ENCODE measurements at regions not wholly inside any gene's neighbourhood (a gene's known extent, or its start where the extent isn't known, plus 50 kb on each side); places are given as distances from the start of the nearest gene placed in this dataset.
A peak's percentile ranks its signal among the peaks of the same experiment; 100 is the strongest.

DNA sequence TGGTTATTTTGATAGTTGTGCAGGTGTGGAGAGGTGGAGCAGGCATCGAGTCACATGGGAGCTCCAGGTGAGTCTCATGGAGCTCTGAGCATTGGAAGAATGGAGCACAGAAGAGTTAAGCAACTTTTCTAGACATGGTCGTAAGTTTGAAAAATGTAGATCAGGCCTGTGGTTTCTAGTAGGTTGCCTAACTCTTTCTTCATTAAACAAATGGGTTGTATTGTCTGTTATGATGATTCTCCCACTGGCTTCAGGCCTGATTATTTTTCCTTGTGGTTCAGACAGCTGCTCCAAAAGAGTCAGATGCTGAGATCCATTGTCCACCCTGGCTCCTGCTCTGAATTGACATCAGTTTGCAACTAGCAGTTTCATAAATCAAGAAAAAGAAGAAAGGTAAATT is 80.3 kb upstream of the RPS23 start:
- TF ChIP-seq CTCF (IDR thresholded peaks at IDR 0.05), result no peak
- Histone ChIP-seq H3K9me3 (no peaks in the 10 kb centered on the region), H3K4me1 (peaks cover 0 to 48% (median 12%) of the 10 kb centered on the region in 4 donors), H3K36me3 (no peaks in the 10 kb centered on the region), H3K4me3 (no peak overlapping the region), H3K27ac (peak overlapping the region in 1 of 2 donors; percentile 55), H3K27me3 (no peaks in the 10 kb centered on the region)
- intact Hi-C loops (cut with DNase I; ENCODE audit: low total_unique reads), result loop anchor here (10.0 kb wide), 2 partner anchors 276 to 1206 kb away; no protein-coding TSS in a partner anchor
- DNase-seq, result no peak

DNA sequence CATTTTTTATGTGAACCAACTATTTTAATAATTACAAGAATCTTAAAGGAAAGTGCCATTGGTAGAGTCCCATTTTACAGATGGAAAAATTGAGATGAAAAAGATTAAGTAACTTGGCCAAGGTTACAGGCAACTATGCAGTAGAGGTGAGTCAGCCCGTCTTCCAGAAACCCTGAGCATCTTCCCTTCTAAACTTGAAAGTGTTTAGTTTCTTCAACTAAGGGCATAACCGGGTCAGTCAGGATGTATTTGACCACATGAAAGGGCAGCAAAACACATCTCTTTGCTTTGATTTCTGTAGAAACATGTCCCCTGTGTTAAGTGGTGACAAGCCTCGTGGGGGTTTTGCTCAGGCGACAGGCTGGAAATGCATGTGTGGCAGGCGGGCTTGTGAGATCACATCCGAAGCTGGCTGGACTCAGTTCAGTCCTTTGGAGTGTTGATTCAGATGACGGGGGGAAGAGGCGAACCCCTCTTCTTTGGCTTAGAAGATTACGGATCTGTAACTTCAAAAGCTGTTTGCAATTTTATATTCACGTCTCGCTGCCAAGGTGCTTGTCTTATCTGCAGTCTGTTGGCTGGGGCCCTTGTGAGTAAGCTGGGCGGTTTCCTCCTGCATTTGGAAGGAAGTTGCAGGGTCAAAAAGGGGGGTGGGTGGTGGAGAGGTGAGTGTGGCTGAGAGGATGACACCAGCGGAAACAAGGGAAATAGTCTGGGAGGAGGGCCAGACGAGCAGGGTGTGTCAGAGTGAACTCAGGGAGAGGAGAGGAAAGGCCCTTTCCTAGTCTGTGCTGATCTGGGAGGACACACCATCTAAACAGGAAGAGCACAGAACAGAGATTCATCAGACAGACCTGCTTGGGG is 78.9 kb upstream of the RPS23 start:
- Histone ChIP-seq H3K4me1 (peaks cover 0 to 46% (median 14%) of the 10 kb centered on the region in 4 donors), H3K27me3 (no peaks in the 10 kb centered on the region), H3K9me3 (no peaks in the 10 kb centered on the region), H3K27ac (peak overlapping the region; percentile 55 to 59), H3K36me3 (no peaks in the 10 kb centered on the region), H3K4me3 (no peak overlapping the region)
- TF ChIP-seq CTCF (IDR thresholded peaks at IDR 0.05), result no peak
- intact Hi-C loops (cut with DNase I; ENCODE audit: low total_unique reads), result loop anchor here (10.0 kb wide), 2 partner anchors 278 to 1208 kb away; no protein-coding TSS in a partner anchor
- peak; percentile 86 to 89 for DNase-seq

GRCh38 chr5:82356021-82356420 is 77.9 kb upstream of the RPS23 start:
- peak in 1 of 2 experiments; percentile 18 for TF ChIP-seq CTCF (IDR thresholded peaks at IDR 0.05)
- intact Hi-C loops (cut with DNase I; ENCODE audit: low total_unique reads), result loop anchor here (10.0 kb wide), 2 partner anchors 279 to 1209 kb away; no protein-coding TSS in a partner anchor
- Histone ChIP-seq H3K27me3 (no peaks in the 10 kb centered on the region), H3K27ac (peak overlapping the region; percentile 59 to 61), H3K36me3 (no peaks in the 10 kb centered on the region), H3K9me3 (no peaks in the 10 kb centered on the region), H3K4me1 (peaks cover 0 to 54% (median 16%) of the 10 kb centered on the region in 4 donors), H3K4me3 (no peak overlapping the region)
- no peak for DNase-seq

GRCh38 chr5:82355496-82355895 is 77.3 kb upstream of the RPS23 start:
- no peak for DNase-seq
- no peak overlapping the region for H3K4me3 ChIP-seq
- H3K9me3 ChIP-seq, result no peaks in the 10 kb centered on the region
- intact Hi-C loops (cut with DNase I; ENCODE audit: low total_unique reads), result loop anchor here (10.0 kb wide), 2 partner anchors 279 to 1209 kb away; no protein-coding TSS in a partner anchor
- H3K27ac ChIP-seq, result peak overlapping the region; percentile 59 to 61
- H3K36me3 ChIP-seq, result no peaks in the 10 kb centered on the region
- peaks cover 0 to 54% (median 16%) of the 10 kb centered on the region in 4 donors for H3K4me1 ChIP-seq
- no peaks in the 10 kb centered on the region for H3K27me3 ChIP-seq
- TF ChIP-seq CTCF (IDR thresholded peaks at IDR 0.05), result no peak

DNA sequence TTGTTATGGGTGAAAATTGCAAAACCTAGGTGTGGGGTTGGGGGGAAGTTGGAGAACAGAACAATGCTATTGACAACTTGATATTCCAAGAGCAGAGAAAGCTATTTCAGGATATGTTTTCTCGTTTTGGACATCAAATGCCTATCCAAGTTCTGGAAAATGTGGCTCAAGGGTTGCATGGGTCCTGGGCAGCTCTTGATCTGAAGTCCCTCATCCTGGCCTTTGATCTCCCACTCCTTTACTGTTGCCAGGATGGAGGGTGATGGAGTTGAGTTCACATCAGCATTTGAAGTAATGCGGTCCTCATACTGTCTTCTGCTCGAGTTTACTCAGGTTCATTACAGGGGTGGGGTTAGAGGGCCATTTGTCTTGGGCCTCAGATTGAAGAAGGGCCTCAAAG is 76.9 kb upstream of the RPS23 start:
- no peak for DNase-seq
- H3K27me3 ChIP-seq, result no peaks in the 10 kb centered on the region
- peak overlapping the region; percentile 59 to 61 for H3K27ac ChIP-seq
- no peaks in the 10 kb centered on the region for H3K9me3 ChIP-seq
- intact Hi-C loops (cut with DNase I; ENCODE audit: low total_unique reads), result loop anchor here (10.0 kb wide), 2 partner anchors 280 to 1210 kb away; no protein-coding TSS in a partner anchor
- H3K4me1 ChIP-seq, result peaks cover 0 to 54% (median 16%) of the 10 kb centered on the region in 4 donors
- H3K4me3 ChIP-seq, result no peak overlapping the region
- no peaks in the 10 kb centered on the region for H3K36me3 ChIP-seq
- TF ChIP-seq CTCF (IDR thresholded peaks at IDR 0.05), result no peak

Measured in tibial artery (tissue), 4 donors.